Activated CD8-positive, alpha-beta memory T cell treated with anti-CD3 and anti-CD28 coated beads, Interleukin-2, amount 50 U/mL, for 48 hours (primary cell): ENCODE measurements at regions not wholly inside any gene's neighbourhood (a gene's known extent, or its start where the extent isn't known, plus 50 kb on each side); places are given as distances from the start of the nearest gene placed in this dataset.
"Not testable (repeated sequence)": the region's sequence is repeated elsewhere in the genome, so short reads cannot be mapped to it uniquely, and the experiment has no call there.

Experiments
- DNase-seq: peaks from one replicate; pipeline ENCODE4 v3.0.0-alpha.2; 2020

GRCh38 chr5:116971131-116971530 is 396.5 kb upstream of the SEMA6A start:
- no peak for DNase-seq

GRCh38 chr5:116970318-116970717 is 395.7 kb upstream of the SEMA6A start:
- no peak for DNase-seq

- no peak for DNase-seq
Observed at GRCh38 chr5:116964438-116964837, 389.8 kb upstream of the SEMA6A start.

GRCh38 chr5:116961021-116961420 is 386.4 kb upstream of the SEMA6A start:
- no peak for DNase-seq

GRCh38 chr5:116959843-116960242 is 385.2 kb upstream of the SEMA6A start:
- DNase-seq, result no peak

GRCh38 chr5:116953251-116953930 is 378.8 kb upstream of the SEMA6A start:
- DNase-seq, result no peak

GRCh38 chr5:116951219-116951618 is 376.6 kb upstream of the SEMA6A start:
- DNase-seq, result no peak

GRCh38 chr5:116947691-116948528 is 373.3 kb upstream of the SEMA6A start:
- peak; percentile 79 for DNase-seq

- DNase-seq, result not testable (repeated sequence)
Observed at GRCh38 chr5:116945613-116946382, 371.2 kb upstream of the SEMA6A start.

GRCh38 chr5:116944183-116944582 is 369.6 kb upstream of the SEMA6A start:
- no peak for DNase-seq

- DNase-seq, result no peak
Observed at GRCh38 chr5:116942622-116943021, 368.0 kb upstream of the SEMA6A start.

- DNase-seq, result no peak
Observed at GRCh38 chr5:116939641-116940040, 365.0 kb upstream of the SEMA6A start.

GRCh38 chr5:116938488-116938887 is 363.9 kb upstream of the SEMA6A start:
- DNase-seq, result no peak

GRCh38 chr5:116935561-116936162 is 361.0 kb upstream of the SEMA6A start:
- DNase-seq, result no peak

GRCh38 chr5:116930616-116931015 is 356.0 kb upstream of the SEMA6A start:
- DNase-seq, result no peak

GRCh38 chr5:116923344-116923743 is 348.7 kb upstream of the SEMA6A start:
- DNase-seq, result no peak

GRCh38 chr5:116922532-116922931 is 347.9 kb upstream of the SEMA6A start:
- no peak for DNase-seq

- DNase-seq, result no peak
Observed at GRCh38 chr5:116914869-116915504, 340.4 kb upstream of the SEMA6A start.

GRCh38 chr5:116912221-116912620 is 337.6 kb upstream of the SEMA6A start:
- DNase-seq, result no peak

- no peak for DNase-seq
Observed at GRCh38 chr5:116911074-116911473, 336.5 kb upstream of the SEMA6A start.

- no peak for DNase-seq
Observed at GRCh38 chr5:116908537-116908936, 333.9 kb upstream of the SEMA6A start.

GRCh38 chr5:116905885-116906284 is 331.3 kb upstream of the SEMA6A start:
- no peak for DNase-seq

GRCh38 chr5:116900793-116901192 is 326.2 kb upstream of the SEMA6A start:
- no peak for DNase-seq
